GDM1 (cell line): ENCODE measurements at regions not wholly inside any gene's neighbourhood (a gene's known extent, or its start where the extent isn't known, plus 50 kb on each side); places are given as distances from the start of the nearest gene placed in this dataset.
"Not testable (repeated sequence)": the region's sequence is repeated elsewhere in the genome, so short reads cannot be mapped to it uniquely, and the experiment has no call there.

Source experiments
- DNase-seq: peaks from one replicate; lab custom pipeline; 2025; lab: John Stamatoyannopoulos, UW

DNA sequence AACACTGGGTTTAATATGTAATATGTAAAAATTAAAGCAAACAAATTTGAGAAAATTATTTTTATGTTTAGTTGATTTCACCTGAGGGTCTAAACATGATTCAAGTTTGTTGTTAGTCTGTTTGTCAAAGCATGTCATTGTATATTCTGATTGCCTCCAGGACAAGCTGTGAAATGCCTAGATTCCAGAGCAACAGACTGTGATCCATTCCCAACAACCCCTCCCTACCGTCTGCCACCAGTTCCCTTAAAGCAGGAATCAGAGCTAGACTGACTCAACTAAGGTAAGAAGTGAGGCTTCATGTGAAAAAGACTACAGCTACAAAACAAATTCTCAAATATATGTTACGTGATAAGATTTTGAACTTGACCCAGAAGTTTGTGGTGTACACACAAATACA lies 304.2 kb downstream of the RAB38 start:
- DNase-seq, result no peak

DNA sequence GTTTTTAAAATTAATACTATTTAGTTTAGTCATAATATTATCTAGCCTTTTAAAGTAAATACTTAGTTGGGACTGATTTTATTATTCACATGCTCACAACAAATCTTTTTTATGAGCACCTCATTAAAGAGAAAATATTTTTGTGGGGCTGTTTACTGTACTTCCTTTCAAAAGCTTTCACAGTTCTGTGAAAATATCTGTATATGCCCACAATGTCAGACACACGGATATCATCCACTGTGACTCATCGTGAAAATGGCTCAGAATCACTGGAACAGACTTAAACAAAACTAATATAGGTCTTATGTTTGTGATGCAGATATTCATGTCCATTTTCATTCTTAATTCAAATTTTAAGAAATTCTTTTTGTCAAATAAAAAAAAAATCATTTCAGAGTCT lies 305.2 kb downstream of the RAB38 start:
- DNase-seq, result no peak

DNA sequence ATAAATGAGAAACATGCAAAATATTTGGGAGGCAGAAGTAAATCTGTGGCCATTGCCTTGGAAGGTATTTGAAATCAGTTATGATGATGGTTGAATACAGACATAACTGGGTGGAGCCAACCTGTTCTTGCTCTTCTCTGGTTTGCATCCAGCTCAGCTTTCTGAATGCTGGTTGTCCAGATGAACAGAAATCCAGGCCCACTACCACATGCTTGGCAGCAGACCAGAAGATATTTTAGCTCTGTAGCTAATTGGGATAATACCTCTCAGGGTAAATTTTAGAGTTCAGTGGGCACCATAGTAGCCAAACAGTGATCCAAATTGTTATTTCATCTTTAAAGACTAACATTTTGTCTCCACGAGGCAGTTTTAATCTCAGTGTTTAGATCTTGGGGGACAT lies 308.3 kb downstream of the RAB38 start:
- no peak for DNase-seq

- no peak for DNase-seq
Measured at GRCh38 chr11:87861030-87861429, 314.2 kb downstream of the RAB38 start.

DNA sequence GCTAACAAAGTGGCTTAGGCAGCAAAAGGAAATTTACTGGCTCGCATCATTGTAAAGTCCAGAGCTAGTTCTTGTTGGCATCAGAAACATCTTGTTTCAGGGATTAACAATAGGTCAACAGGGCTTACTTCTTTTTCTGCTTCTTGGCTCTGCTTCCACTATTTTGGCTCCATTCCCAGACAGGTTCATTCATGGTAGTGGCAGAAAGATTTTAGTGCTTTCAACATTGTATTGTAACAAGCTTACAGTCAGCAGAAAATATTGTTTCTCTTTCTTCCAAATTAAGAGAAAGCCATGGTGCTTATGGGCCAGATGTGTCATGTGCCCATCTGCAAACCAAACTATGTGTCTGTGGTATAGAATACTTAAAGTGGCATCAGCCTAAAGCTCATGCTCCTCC lies 315.6 kb downstream of the RAB38 start:
- DNase-seq, result no peak

- DNase-seq, result no peak
Measured at GRCh38 chr11:87851827-87852226, 323.4 kb downstream of the RAB38 start.

- DNase-seq, result no peak
Measured at GRCh38 chr11:87851234-87851633, 324.0 kb downstream of the RAB38 start.

GRCh38 chr11:87849216-87849615 lies 326.0 kb downstream of the RAB38 start:
- no peak for DNase-seq

DNA sequence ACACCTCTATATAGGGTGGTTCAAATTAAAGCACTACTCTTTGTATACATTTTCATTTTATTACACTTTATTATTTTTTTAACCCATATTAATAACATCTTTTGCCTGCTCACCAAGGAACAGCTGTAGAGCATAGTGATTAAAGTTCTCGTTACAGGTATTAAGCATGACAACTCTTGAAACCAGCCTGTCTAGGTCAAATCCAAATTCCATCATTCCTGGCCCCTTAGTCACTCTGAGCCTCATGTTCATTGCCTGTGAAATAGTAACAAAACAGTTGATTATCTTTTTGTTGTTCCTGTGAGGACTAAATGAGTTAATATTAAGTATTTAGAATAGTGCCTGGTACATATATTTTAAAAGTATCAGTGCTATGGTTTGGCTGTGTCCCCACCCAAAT lies 334.5 kb downstream of the RAB38 start:
- no peak for DNase-seq

GRCh38 chr11:87832211-87832610 lies 343.0 kb downstream of the RAB38 start:
- no peak for DNase-seq

DNA sequence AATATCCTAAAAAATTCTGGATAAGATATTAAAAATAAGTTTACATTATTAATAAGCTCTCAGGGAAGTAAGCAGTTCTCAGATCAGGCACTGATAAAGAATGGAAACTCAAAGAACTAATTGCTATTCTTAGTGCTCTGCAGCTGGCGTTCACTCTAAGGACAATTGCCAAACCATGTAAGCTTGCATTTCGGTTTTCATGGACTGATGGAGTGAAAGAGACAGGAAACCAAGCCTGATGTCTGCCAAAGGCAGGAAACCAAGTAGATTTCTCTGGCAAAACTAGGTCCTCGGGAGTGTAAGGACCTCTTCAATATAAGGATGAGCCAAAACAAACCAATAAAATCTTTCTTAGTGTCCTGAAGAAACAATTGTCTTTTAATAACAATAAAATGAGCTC lies 355.2 kb downstream of the RAB38 start:
- DNase-seq, result no peak

DNA sequence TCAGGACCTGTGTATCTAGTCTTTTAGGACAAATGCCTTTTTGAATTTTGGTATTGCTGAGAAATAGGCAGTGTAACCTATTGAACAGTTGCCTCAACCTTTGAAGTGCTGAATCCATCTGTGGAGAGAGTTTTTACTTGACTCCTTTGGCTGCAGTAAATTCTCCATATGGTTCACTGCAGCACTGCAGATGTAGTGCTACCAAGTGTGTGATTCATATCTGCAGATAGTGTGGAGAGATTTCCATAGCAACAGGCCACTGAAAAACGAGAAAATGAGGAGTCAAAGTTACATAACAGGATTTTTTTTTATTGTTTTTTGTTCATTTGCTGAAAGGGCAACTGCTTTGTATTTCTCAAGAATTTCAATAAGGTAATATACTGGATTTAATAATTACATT lies 356.1 kb downstream of the RAB38 start:
- DNase-seq, result no peak

DNA sequence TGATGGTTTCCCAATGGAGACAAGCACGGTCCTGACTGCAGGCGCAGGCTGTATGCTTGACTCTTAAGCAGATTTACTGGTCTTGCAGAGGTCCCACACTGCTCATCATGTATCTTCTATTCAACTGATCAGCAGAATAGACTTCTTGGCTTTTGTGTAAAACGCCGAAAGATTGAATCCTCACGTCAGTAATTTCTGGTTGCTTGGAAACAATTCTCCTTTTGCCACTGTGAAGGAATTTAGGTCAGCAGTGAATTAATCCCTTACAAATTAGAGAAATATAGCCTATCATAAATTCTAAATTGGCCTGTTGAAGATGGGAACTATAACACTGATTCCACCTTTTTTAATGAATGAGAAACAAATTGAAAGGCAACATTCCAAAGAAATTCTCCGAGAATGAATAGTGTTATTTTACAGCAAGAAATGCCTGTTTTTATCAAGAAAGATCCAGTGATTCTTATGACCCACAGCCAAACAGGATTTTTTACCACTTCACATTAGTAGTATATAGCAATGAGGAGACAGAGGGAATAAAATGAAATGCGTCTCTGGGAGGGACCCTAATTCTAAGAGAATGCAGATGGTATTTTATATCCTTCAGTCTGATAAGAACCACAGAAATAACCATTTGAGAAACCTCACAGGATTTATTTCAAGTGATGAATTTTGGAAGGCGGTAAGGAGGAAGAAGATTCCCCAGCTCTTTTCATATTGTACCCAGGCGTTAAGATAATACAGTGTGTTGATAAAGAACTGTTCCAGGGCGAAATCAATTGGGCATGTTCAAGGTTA lies 362.5 kb downstream of the RAB38 start:
- no peak for DNase-seq

- DNase-seq, result no peak
Measured at GRCh38 chr11:87810486-87810885, 364.8 kb downstream of the RAB38 start.

GRCh38 chr11:87809256-87809655 lies 366.0 kb downstream of the RAB38 start:
- DNase-seq, result no peak

DNA sequence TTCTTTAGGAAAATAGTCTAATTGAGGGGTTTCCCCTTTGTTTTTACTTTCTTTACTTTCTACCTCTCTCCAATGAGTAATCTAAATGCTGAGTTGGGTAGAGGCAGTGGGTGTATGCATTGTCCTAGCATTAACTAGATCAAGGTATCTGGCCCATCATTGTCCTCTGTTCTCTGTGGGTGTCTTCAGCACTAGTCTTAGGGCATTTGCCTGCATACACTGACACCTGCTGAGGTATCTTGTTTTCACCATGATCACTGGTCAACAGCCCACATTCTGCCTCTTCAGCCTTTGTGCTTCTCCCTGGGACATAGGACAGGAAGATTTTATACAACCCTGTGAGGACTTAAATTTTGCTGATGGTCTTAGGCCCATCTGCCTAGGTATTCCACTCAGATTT lies 371.1 kb downstream of the RAB38 start:
- DNase-seq, result no peak

DNA sequence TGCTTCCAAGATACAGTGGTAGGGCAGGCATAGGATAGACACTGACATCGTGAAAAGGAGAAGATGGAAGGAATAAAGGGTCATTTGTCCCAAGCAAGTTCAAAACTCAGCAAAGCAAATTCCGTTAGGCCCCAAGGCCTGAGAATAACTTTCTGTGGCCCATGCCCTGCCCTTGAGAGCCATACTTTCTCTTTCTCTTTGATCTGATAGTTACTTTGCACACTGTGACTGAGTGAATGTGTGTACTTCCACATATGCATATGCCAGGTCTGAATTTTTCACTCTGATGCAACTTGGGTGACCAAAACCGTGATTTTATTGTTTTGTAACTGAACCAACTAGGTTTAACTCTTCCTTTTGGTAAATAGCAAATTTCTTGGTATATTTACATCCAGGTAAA lies 371.5 kb downstream of the RAB38 start:
- no peak for DNase-seq

- DNase-seq, result not testable (repeated sequence)
Measured at GRCh38 chr11:87784862-87785261, 390.4 kb downstream of the RAB38 start.

DNA sequence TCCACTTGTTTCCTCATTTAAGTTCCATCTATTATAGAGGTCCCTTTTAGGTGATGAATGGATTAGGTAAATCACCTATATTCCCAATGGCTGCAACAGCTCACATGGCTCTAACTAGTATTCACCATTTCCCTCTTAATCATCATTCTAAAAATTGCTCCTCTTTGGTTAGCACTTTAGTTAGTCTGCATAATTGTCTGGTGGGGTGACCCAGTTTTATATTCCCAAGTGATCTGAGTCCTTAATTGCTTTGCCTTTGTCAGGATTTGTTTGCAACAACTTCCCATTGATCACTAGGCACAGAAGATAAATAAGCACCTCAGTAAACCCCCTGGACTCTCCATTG lies 395.2 kb downstream of the RAB38 start:
- DNase-seq, result no peak

- no peak for DNase-seq
Measured at GRCh38 chr11:87779276-87780067, 395.8 kb downstream of the RAB38 start.

DNA sequence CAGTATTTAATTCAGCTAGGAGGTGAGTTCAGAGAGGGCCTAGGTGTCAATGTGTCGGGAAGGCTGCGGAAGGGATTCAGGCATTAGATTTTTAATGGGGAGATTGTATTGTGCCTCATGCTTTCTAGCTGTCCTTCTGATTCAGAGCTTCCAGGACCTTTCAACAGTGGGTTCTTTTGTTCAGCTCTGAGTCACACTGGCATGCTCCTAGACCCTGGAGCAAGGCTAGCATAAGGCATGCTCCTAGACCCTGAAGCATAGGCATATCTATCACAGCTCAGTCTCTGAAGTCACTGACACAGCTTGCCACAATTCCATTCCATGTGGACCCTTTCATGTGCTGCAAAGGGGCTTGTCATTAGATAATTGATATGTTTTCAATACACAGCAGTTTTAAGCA lies 396.9 kb downstream of the RAB38 start:
- no peak for DNase-seq

DNA sequence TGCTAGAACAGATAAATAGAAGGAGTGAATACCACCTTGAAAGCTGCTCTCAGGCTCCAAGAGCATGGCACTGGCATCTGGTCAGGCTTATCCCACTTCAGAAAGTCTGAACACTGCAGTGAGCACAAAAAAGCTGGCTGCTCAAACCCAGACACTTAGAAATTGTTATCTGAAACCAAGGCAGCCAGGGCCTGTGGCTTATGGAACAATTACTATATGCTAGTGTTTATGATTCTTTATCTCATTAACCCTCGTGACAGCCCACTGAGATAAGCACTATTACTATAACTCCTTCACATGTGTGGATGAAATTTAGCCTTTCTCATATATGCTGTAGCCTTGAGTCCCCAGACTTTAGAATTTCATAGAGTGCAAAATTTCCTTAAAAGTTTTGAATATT lies 400.2 kb downstream of the RAB38 start:
- DNase-seq, result no peak

GRCh38 chr11:87769661-87770060 lies 405.6 kb downstream of the RAB38 start:
- no peak for DNase-seq

- no peak for DNase-seq
Measured at GRCh38 chr11:87767615-87768014, 407.6 kb downstream of the RAB38 start.
